Activated naive CD8-positive, alpha-beta T cell treated with anti-CD3 and anti-CD28 coated beads, Interleukin-2, amount 10 ng/mL, durations not matched to agents 7 days and 5 days (primary cell): ENCODE measurements at regions not wholly inside any gene's neighbourhood (a gene's known extent, or its start where the extent isn't known, plus 50 kb on each side); places are given as distances from the start of the nearest gene placed in this dataset.

ENCODE experiments used
- ATAC-seq: fragments of 150-1000 bp; cut with Tn5 transposase; one replicate; pipeline ENCODE4 v1.10.0; 2021; ENCODE audit warnings: low read depth, moderate library complexity
- POLR2A ChIA-PET: fragments of 350-600 bp; sonication (Branson Sonifier 250); formaldehyde crosslinking; loops from one replicate; lab custom pipeline; 2021; ENCODE audit warnings: antibody characterized with exemption; lab: Charles Lee
- DNase-seq: peaks from one replicate; pipeline ENCODE4 v3.0.0; 2021
- H3K27ac Mint-ChIP-seq: one replicate; pipeline ENCODE4 v1.8.0; 2022; ENCODE audit warnings: mild to moderate bottlenecking, mixed read lengths
- H3K27me3 Mint-ChIP-seq: one replicate; pipeline ENCODE4 v1.8.0; 2022; ENCODE audit warnings: mild to moderate bottlenecking, moderate library complexity, mixed read lengths
- H3K36me3 Mint-ChIP-seq: one replicate; pipeline ENCODE4 v1.8.0; 2021; ENCODE audit warnings: mild to moderate bottlenecking, mixed read lengths
- H3K4me1 Mint-ChIP-seq: one replicate; pipeline ENCODE4 v1.8.0; 2021; ENCODE audit warnings: mixed read lengths
- H3K4me3 Mint-ChIP-seq: one replicate; pipeline ENCODE4 v1.8.0; 2022; ENCODE audit warnings: mild to moderate bottlenecking, moderate library complexity, mixed read lengths
- H3K9me3 Mint-ChIP-seq: one replicate; pipeline ENCODE4 v1.8.0; 2021; ENCODE audit warnings: mixed read lengths

DNA sequence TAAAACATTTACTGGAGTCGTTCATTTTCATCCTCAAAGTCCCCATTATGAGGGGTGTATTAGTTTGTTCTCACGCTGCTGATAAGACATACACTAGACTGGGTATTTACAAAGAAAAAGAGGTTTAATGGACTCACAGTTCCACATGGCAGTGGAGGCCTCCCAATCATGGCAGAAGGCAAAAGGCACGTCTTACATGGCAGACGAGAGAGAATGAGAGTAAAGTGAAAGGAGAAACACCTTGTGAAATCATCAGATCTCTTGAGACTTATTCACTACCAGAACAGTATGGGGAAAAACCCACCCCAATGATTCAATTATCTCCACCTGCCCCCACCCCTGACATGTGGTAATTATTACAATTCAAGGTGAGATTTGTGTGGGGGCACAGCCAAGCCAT, 830.4 kb upstream of the RGS18 start:
- Mint-ChIP-seq H3K27ac (no peak overlapping the region), H3K36me3 (no peaks in the 10 kb centered on the region), H3K9me3 (peaks cover 1% of the 10 kb centered on the region), H3K4me3 (no peak overlapping the region), H3K27me3 (no peaks in the 10 kb centered on the region), H3K4me1 (no peaks in the 10 kb centered on the region)
- no peak for ATAC-seq
- no peak for DNase-seq
- POLR2A ChIA-PET, result no interaction called here

DNA sequence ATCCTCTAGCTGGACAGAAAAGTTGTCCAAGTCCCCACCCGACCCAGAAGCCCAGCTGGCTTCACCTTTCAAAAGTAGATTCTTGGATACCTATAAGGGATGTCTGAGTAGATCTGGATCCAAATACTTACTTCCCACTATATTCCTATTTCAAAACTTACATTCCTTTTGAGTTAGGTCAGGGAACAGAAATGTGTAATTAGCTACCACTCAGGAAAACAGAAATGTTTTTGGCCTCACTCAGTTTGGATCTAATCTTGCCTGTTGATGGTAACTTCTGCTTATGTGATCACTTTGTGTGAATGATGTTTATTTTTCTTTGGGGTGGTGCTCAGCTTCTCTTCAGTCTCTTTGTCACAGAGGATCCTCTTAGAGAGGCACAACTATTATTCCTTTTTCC, 814.4 kb upstream of the RGS18 start:
- POLR2A ChIA-PET, result no interaction called here
- DNase-seq, result no peak
- ATAC-seq, result no peak
- no peaks in the 10 kb centered on the region for H3K36me3 Mint-ChIP-seq
- peaks cover 6% of the 10 kb centered on the region for H3K9me3 Mint-ChIP-seq
- H3K27me3 Mint-ChIP-seq, result no peaks in the 10 kb centered on the region
- no peaks in the 10 kb centered on the region for H3K4me1 Mint-ChIP-seq
- H3K4me3 Mint-ChIP-seq, result no peak overlapping the region
- no peak overlapping the region for H3K27ac Mint-ChIP-seq

DNA sequence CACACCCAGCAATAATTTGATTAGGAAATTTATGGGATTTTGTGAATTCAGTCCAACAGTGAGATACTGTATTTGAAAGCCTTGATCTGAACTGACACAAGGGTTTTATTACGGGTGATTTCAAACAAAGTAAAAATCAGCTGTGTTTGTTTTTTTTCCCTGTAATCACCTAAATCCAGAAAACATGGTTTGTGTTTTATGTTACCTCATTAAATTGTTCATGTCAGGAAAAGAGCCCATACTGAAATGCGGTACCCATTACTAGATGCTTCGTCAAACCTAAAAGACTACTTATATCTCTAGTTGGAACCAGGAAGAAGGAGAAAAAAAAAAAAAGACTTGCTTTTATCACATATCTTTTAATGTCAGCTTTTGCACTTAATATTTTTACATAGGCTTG, 811.9 kb upstream of the RGS18 start:
- Mint-ChIP-seq H3K27me3 (no peaks in the 10 kb centered on the region), H3K4me3 (no peak overlapping the region), H3K36me3 (no peaks in the 10 kb centered on the region), H3K4me1 (no peaks in the 10 kb centered on the region), H3K9me3 (peaks cover 6% of the 10 kb centered on the region), H3K27ac (no peak overlapping the region)
- ATAC-seq (no peak), DNase-seq (no peak)
- POLR2A ChIA-PET, result no interaction called here

DNA sequence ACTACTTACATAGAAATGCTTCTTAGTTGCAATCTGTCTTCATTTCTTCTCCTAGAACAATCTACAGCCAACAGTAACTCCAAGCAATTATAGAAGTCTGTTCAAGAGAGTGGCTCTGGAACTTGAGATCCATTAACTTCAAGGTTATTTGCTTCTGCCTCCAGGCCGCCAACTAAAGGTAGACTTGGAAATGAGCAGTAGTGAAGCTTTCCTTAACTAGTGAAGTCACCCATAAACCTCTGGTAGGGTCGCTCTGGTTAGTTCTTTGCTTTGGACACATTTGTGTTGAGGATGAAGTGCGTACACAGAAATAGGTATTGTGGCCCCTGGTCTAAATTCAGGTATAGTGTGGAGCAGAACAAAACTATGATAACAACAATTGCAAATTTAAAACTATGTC, 809.9 kb upstream of the RGS18 start:
- Mint-ChIP-seq H3K36me3 (no peaks in the 10 kb centered on the region), H3K27ac (no peak overlapping the region), H3K27me3 (no peaks in the 10 kb centered on the region), H3K4me1 (no peaks in the 10 kb centered on the region), H3K4me3 (no peak overlapping the region), H3K9me3 (peaks cover 6% of the 10 kb centered on the region)
- ATAC-seq (no peak), DNase-seq (no peak)
- POLR2A ChIA-PET, result no interaction called here

DNA sequence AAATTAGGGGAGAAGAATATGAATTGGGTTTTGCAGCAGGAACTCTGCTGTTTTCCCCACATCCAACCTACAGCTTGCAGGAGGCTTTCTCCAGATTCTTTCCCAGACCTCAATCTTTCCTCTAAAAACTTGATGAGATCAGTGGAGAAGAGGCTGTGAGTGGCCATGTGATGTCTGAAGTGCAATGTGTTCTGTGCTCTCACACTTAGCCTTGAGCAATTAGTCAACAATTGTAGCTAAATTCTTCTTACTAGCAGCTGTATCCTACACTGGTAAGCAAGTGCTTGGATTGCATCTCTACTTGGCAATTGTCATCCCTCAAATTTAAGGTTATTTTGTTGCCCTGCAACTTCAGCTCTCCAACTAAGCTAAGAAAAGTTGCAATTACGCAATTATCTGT, 807.3 kb upstream of the RGS18 start:
- no peak overlapping the region for H3K4me3 Mint-ChIP-seq
- H3K27ac Mint-ChIP-seq, result no peak overlapping the region
- no peak for ATAC-seq
- no peaks in the 10 kb centered on the region for H3K27me3 Mint-ChIP-seq
- H3K9me3 Mint-ChIP-seq, result no peaks in the 10 kb centered on the region
- DNase-seq, result no peak
- H3K4me1 Mint-ChIP-seq, result no peaks in the 10 kb centered on the region
- H3K36me3 Mint-ChIP-seq, result no peaks in the 10 kb centered on the region
- POLR2A ChIA-PET, result no interaction called here

DNA sequence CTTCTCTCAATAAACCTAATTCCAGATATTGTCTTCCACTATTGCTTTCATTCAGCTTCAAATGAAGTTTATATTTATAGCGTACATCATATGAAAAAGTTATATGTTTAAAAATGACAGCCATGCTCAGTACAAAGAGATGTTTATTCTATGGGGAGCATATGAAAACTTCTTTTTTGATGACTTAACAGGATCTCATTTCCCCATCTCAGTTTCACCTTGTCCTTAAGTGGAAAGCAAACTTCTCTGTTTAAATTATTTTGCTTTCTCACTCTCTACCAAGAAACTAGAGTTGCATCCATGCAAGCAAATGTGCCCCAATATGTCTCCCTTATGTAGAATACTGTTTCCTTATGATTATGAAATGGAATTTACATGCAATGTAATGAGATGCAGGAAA, 799.5 kb upstream of the RGS18 start:
- POLR2A ChIA-PET, result no interaction called here
- Mint-ChIP-seq H3K9me3 (peaks cover 5% of the 10 kb centered on the region), H3K27ac (no peak overlapping the region), H3K36me3 (no peaks in the 10 kb centered on the region), H3K27me3 (no peaks in the 10 kb centered on the region), H3K4me1 (no peaks in the 10 kb centered on the region), H3K4me3 (no peak overlapping the region)
- DNase-seq (no peak), ATAC-seq (no peak)

DNA sequence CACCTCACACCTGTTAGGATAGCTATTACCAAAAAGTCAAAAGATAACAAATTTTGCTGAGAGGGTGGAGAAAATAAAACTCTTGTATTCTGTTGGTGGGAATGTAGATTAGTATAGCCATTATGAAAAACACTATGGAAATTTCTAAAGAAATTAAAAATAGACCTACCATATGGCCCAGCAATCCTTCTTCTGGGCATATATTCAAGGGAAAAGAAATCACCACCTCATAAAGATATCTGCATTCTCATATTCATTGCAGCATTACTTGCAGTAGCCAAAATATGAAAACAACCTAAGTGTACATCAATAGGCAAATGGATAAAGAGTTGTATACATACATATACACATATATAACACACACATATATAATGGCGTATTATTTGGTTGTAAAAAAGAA, 791.6 kb upstream of the RGS18 start:
- no peak overlapping the region for H3K4me3 Mint-ChIP-seq
- H3K27ac Mint-ChIP-seq, result no peak overlapping the region
- no peak for DNase-seq
- no peaks in the 10 kb centered on the region for H3K4me1 Mint-ChIP-seq
- no peaks in the 10 kb centered on the region for H3K36me3 Mint-ChIP-seq
- POLR2A ChIA-PET, result no interaction called here
- ATAC-seq, result no peak
- H3K27me3 Mint-ChIP-seq, result no peaks in the 10 kb centered on the region
- H3K9me3 Mint-ChIP-seq, result peaks cover 2% of the 10 kb centered on the region

DNA sequence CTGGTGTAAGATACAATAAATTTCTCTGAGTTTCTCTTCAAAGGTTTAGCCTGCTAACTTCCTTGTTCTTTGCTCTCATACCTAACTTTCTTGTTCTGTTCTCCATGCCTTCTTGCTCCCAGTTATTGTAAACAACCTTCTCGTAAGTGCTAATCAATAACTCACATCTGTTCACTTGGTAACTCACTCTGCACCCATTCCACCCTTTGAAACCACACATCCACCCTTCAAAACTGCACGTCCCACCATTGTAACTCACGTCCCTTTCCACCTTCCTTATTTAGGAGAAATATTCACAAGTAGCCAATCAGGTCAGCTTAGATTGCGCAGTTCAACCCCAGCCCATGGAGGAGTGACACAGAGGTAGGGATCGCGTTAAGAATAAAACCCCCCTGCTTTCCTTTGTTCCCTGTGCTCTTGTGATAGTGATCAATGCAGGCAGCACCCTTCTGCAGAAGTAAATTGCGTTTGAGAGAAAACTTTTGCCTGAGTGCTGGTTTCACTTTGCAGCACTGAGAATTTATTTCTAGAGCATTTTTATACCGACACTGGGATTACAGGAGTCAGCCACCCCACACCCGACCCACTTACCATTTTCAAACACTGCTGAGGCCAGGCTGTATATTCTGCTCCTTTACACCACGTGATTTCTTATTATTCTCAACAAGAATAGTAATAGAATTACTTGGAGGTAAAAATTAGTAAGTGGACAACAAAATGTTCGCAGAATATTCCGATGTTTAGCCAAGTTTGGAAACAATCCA, 789.2 kb upstream of the RGS18 start:
- Mint-ChIP-seq H3K27ac (no peak overlapping the region), H3K36me3 (no peaks in the 10 kb centered on the region), H3K9me3 (no peaks in the 10 kb centered on the region), H3K27me3 (no peaks in the 10 kb centered on the region), H3K4me1 (no peaks in the 10 kb centered on the region), H3K4me3 (no peak overlapping the region)
- POLR2A ChIA-PET, result no interaction called here
- no peak for DNase-seq
- ATAC-seq, result no peak

DNA sequence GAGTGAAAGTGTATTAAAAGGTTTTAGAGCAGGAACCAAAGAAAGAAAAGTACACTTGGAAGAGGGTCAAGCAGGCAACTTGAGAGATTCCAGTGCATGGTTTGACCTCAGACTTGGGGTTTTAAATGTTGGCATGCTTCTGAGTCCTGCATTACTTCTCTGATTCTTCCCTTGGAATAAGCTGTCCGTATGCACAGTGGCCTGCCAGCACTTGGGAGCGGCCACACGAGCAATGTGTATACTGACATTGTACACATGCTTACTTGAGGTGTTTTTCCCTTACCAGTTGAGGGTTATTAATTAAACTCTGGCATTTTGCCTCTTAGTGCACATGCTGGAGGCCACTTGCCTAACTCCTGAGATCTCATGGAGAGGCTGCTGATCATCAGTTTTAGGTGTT, 786.6 kb upstream of the RGS18 start:
- H3K27me3 Mint-ChIP-seq, result no peaks in the 10 kb centered on the region
- H3K27ac Mint-ChIP-seq, result no peak overlapping the region
- no peak for ATAC-seq
- POLR2A ChIA-PET, result no interaction called here
- no peak for DNase-seq
- no peaks in the 10 kb centered on the region for H3K4me1 Mint-ChIP-seq
- no peak overlapping the region for H3K4me3 Mint-ChIP-seq
- no peaks in the 10 kb centered on the region for H3K36me3 Mint-ChIP-seq
- H3K9me3 Mint-ChIP-seq, result peaks cover 10% of the 10 kb centered on the region

DNA sequence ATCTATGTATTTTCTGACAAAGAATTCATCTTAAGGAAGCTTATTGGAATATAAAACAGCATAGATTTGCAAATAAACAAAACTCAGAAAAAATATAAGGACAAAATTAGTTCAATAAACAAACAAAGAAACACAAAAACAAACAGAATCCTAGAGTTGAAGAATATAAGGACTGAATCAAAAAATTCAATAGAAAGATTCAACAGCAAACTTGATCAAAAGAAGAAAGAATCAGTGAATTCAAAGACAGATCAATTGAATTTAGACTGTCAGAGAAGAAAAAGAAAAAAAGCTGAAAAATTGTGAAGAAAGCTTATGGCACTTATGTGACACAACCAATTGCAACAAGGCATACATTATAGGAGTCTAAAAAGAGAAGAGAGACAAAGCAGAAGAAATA, 770.0 kb upstream of the RGS18 start:
- H3K4me1 Mint-ChIP-seq, result no peaks in the 10 kb centered on the region
- POLR2A ChIA-PET, result no interaction called here
- no peak overlapping the region for H3K4me3 Mint-ChIP-seq

DNA sequence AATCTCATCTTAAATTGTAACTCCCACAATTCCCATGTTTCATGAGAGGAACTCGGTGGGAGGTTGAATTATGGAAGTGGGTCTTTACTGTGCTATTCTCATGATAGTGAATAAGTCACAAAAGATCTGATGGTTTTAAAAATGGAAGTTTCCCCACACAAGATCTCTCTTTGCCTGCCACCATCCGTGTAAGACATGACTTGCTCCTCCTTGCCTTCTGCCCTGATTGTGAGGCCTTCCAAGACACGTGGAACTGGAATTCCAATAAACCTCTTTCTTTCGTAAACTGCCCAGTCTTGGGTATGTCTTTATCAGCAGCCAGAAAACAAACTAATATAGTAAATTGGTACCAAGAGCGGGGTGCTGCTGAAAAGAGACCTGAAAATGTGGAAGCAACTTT, 761.6 kb upstream of the RGS18 start:
- no peaks in the 10 kb centered on the region for H3K27me3 Mint-ChIP-seq
- no peaks in the 10 kb centered on the region for H3K36me3 Mint-ChIP-seq

More for the DNA sequence above, 770.0 kb upstream of the RGS18 start:
- no peaks in the 10 kb centered on the region for H3K27me3 Mint-ChIP-seq
- DNase-seq (no peak), ATAC-seq (no peak)
- H3K36me3 Mint-ChIP-seq, result no peaks in the 10 kb centered on the region
- H3K27ac Mint-ChIP-seq, result no peak overlapping the region
- H3K9me3 Mint-ChIP-seq, result peaks cover 4% of the 10 kb centered on the region

DNA sequence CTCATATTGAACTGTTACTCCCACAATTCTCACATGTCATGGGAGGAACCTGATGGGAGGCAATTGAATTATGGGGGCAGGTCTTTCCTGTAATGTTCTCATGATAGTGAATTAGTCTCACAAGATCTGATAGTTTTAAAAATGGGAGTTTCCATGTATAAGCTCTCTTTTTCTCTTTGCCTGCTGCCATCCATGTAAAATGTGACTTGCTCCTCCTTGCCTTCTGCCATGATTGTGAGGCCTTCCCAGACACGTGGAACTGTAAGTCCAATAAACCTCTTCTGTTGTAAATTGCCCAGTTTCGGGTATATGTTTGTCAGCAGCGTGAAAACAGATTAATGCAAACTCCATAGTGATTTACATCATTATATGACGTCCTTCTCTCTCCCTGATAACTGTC, 759.7 kb upstream of the RGS18 start:
- Mint-ChIP-seq H3K36me3 (no peaks in the 10 kb centered on the region), H3K4me1 (no peaks in the 10 kb centered on the region), H3K4me3 (no peak overlapping the region), H3K27me3 (no peaks in the 10 kb centered on the region), H3K27ac (no peak overlapping the region), H3K9me3 (peaks cover 13% of the 10 kb centered on the region)
- DNase-seq (no peak), ATAC-seq (no peak)
- POLR2A ChIA-PET, result no interaction called here

More for the DNA sequence above, 761.6 kb upstream of the RGS18 start:
- ATAC-seq (no peak), DNase-seq (no peak)
- Mint-ChIP-seq H3K9me3 (peaks cover 11% of the 10 kb centered on the region), H3K4me1 (no peaks in the 10 kb centered on the region), H3K4me3 (no peak overlapping the region), H3K27ac (no peak overlapping the region)
- POLR2A ChIA-PET, result no interaction called here

DNA sequence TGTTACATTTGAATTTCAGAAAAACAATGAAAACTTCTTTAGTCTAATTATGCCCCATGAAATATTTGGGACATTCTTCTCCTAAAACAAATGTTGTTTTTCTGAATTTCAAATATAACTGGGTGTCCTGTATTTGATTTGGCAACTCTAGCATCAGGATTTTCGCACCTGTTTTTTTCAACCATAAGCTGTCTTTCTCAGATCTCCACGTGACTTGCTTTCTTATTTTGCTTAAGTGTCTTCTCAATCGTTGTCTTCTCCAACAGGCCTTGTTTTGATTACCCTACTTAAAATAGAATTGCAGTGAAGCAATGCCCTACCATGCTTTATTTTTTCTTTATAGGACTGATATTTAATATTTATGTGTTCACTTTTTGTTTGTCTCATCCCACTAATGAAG, 752.8 kb upstream of the RGS18 start:
- Mint-ChIP-seq H3K27me3 (no peaks in the 10 kb centered on the region), H3K36me3 (no peaks in the 10 kb centered on the region), H3K9me3 (peaks cover 9% of the 10 kb centered on the region), H3K27ac (no peak overlapping the region), H3K4me3 (no peak overlapping the region), H3K4me1 (no peaks in the 10 kb centered on the region)
- POLR2A ChIA-PET, result no interaction called here
- no peak for DNase-seq
- no peak for ATAC-seq

DNA sequence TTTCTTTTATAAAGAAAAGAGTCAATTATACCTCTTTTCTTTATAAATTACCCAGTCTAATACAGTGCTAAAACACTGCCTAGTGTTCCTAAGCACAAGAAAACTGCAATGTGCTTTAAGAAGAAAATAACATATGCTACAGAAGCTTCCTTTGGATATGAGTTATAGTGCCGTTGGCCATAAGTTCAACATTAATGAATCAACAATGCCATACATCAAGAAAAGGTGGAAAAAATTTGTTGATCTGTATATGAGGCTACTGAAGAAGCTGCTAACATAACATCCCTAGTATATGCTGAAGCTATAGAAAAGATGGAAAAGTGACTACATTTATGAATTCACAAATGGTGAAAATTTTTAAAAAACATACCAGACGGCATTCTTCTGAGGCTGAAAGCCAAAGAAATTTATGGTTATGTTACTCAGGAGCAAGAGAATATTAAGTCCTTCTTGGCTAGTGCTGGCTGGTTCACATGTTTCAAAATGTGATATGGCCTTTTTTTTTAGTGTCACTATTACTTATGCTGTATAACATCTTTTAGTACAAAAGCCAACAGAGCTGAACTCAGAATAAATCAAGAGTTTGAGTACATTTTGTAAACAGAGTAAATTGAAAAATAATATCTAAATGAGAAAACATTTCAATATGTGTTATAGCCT, 743.2 kb upstream of the RGS18 start:
- Mint-ChIP-seq H3K27me3 (no peaks in the 10 kb centered on the region), H3K9me3 (peaks cover 3% of the 10 kb centered on the region), H3K4me1 (no peaks in the 10 kb centered on the region), H3K27ac (no peak overlapping the region), H3K4me3 (no peak overlapping the region), H3K36me3 (no peaks in the 10 kb centered on the region)
- ATAC-seq (no peak), DNase-seq (no peak)
- POLR2A ChIA-PET, result no interaction called here
